Thyroid gland (tissue), 4 donors: ENCODE measurements at regions not wholly inside any gene's neighbourhood (a gene's known extent, or its start where the extent isn't known, plus 50 kb on each side); places are given as distances from the start of the nearest gene placed in this dataset.

Experiments used
- DNase-seq, 2 donors: peaks; one replicate each; pipeline ENCODE4 v3.0.0-alpha.2; 2019
- H3K27ac ChIP-seq, 3 donors: fragments of 200-600 bp; sonication (generic); 1 replicate in 2 of 3; 2 replicates in 1 of 3; pipeline ENCODE4 v1.5.1; 2016 to 2019; ENCODE audit warnings: mild to moderate bottlenecking in 1 of 3, moderate library complexity in 1 of 3
- H3K27me3 ChIP-seq: fragments of 200-600 bp; sonication (generic); one replicate; pipeline ENCODE4 v1.5.1; 2019
- H3K36me3 ChIP-seq, 2 donors: fragments of 200-600 bp; sonication (generic); one replicate each; pipeline ENCODE4 v1.5.1; 2016 to 2019
- H3K4me1 ChIP-seq, 2 donors: fragments of 200-600 bp; sonication (generic); one replicate each; pipeline ENCODE4 v1.5.1; 2017 to 2019
- H3K4me3 ChIP-seq, 3 donors: fragments of 200-600 bp; sonication (generic); replicated peaks in 1 of 3; 1 replicate in 2 of 3; 2 replicates in 1 of 3; pipeline ENCODE4 v1.5.1; 2016; ENCODE audit warnings: mild to moderate bottlenecking in 1 of 3
- H3K9me3 ChIP-seq: fragments of 200-600 bp; sonication (generic); one replicate; pipeline ENCODE4 v1.5.1; 2017
- POLR2A ChIP-seq, 2 donors: fragments of 450-650 bp; IDR thresholded peaks; one replicate each; pipeline ENCODE4 v1.6.1; 2017; ENCODE audit warnings: antibody characterized with exemption in 2 of 2, mild to moderate bottlenecking in 2 of 2, moderate library complexity in 1 of 2
- WGBS, 2 donors: methylation state at CpG; one replicate each; pipeline ENCODE4 v1.1.5; 2017; 5-methylcytosine and 5-hydroxymethylcytosine counted together
- intact Hi-C: fragments of 100-400 bp; cut with DNase I; formaldehyde crosslinking; loops from one replicate; pipeline ENCODE4 v1.15.1; 2023
- TF ChIP-seq, protein P1 (sequence below), 6 experiments: fragments of 200-600 bp in 3 of 6; fragments of 450-650 bp in 3 of 6; sonication (generic) in 3 of 6; IDR thresholded peaks; one replicate each; pipeline ENCODE4 v1.5.1; 2016 to 2019; ENCODE audit warnings: antibody characterized with exemption in 6 of 6, mild to moderate bottlenecking in 2 of 6, inconsistent platforms in 1 of 6, moderate library complexity in 1 of 6

DNA sequence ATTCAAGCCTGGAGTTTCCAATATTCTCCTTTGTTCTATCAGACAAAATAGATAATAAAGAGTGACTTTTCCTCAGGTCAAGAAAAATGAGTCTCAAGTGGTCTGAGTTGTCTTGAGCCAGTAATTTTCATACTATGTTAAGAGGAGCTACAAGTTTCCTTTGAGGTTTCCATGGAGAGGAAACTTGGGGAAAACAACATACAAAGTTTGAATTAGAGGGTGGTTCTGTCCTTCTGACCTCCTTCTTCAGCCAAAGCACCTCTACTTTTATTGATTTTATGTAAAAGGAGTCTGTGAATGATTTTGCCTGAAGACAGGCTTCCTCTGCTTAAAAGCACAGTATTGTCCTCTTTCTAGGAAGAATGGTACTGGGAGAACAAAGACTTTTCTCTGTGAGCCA, 497.2 kb upstream of the PKN2 start:
- no peak for DNase-seq
- H3K4me1 ChIP-seq: no peaks in the 10 kb centered on the region
- no peaks in the 10 kb centered on the region for H3K27me3 ChIP-seq
- intact Hi-C loops: no loop called here
- H3K27ac ChIP-seq: no peak overlapping the region
- H3K9me3 ChIP-seq: no peaks in the 10 kb centered on the region
- no peak for TF ChIP-seq POLR2A (IDR thresholded peaks at IDR 0.05)
- TF ChIP-seq, protein P1, sequence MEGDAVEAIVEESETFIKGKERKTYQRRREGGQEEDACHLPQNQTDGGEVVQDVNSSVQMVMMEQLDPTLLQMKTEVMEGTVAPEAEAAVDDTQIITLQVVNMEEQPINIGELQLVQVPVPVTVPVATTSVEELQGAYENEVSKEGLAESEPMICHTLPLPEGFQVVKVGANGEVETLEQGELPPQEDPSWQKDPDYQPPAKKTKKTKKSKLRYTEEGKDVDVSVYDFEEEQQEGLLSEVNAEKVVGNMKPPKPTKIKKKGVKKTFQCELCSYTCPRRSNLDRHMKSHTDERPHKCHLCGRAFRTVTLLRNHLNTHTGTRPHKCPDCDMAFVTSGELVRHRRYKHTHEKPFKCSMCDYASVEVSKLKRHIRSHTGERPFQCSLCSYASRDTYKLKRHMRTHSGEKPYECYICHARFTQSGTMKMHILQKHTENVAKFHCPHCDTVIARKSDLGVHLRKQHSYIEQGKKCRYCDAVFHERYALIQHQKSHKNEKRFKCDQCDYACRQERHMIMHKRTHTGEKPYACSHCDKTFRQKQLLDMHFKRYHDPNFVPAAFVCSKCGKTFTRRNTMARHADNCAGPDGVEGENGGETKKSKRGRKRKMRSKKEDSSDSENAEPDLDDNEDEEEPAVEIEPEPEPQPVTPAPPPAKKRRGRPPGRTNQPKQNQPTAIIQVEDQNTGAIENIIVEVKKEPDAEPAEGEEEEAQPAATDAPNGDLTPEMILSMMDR (IDR thresholded peaks at IDR 0.05): no peak
- H3K36me3 ChIP-seq: no peaks in the 10 kb centered on the region
- H3K4me3 ChIP-seq: no peak overlapping the region

DNA sequence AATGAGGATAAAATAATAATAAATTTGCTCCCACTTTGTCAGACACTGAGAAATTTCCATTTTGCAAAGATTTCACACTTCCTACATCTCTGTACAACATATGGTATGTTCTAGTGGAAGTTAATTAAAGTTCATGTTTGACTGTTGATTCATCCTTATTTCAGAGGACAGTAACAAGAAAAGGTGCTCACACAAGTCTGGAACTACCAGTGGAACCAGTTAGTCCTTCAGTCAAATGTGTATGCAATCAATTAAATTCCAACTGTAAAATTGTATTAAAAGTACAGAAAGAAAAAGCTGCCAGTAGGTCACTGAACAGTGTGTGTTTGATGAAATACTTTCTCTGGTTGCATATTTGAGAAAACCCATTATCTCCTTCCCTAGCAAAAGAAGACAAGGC, 496.0 kb upstream of the PKN2 start:
- no peaks in the 10 kb centered on the region for H3K36me3 ChIP-seq
- H3K9me3 ChIP-seq: no peaks in the 10 kb centered on the region
- H3K4me3 ChIP-seq: no peak overlapping the region
- no peaks in the 10 kb centered on the region for H3K4me1 ChIP-seq
- no peak for DNase-seq
- H3K27ac ChIP-seq: no peak overlapping the region
- no peak for TF ChIP-seq POLR2A (IDR thresholded peaks at IDR 0.05)
- TF ChIP-seq, protein P1 (IDR thresholded peaks at IDR 0.05): no peak
- intact Hi-C loops: no loop called here
- no peaks in the 10 kb centered on the region for H3K27me3 ChIP-seq

DNA sequence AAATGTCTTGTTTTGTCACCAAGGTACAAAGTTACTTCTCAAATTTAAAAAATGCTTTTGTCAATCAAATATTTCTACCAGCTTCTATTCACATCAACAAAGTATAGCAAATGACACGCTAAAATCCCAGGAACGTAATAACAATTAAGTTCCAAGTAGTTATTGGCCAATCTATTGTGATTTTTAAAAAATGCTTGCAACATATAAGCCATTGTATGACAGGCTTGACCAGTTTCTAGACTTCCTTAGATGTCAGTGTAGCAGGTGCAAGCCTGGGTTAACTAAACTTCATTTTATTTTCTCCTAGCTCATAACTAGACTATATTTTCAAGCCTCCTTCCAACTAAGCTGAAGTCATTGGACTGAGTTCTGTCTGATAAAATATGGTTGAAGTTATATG, 494.5 kb upstream of the PKN2 start:
- H3K9me3 ChIP-seq: no peaks in the 10 kb centered on the region
- WGBS, 2 donors: 72 to 77% methylated on average over 2 of the region's 2 CpGs
- intact Hi-C loops: no loop called here
- DNase-seq: no peak
- TF ChIP-seq, protein P1 (IDR thresholded peaks at IDR 0.05): no peak
- TF ChIP-seq POLR2A (IDR thresholded peaks at IDR 0.05): no peak
- H3K36me3 ChIP-seq: no peaks in the 10 kb centered on the region
- no peaks in the 10 kb centered on the region for H3K4me1 ChIP-seq
- no peak overlapping the region for H3K4me3 ChIP-seq
- no peaks in the 10 kb centered on the region for H3K27me3 ChIP-seq
- H3K27ac ChIP-seq: no peak overlapping the region

DNA sequence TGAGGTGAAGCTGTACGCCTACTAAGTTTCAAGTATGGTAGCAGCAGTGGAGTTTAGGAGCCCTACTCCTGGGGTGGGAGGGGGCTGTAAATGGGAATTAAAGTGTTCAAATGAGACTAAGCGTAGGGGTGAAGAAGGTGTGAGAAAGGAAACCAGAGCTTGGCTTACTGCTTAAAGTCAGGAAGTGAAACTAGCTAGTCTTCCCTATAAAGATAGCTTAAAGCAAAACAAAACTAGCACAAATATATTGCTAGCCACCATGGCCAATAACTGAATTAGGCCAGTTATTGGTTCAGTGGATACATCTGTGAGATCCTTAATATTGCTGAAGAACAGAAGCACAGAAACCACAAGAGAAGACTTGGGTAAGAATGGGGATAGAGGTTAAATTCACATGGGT, 492.2 kb upstream of the PKN2 start:
- WGBS, 2 donors: 88 to 92% methylated on average over 2 of the region's 2 CpGs
- TF ChIP-seq POLR2A (IDR thresholded peaks at IDR 0.05): no peak
- TF ChIP-seq, protein P1 (IDR thresholded peaks at IDR 0.05): no peak
- Histone ChIP-seq H3K9me3 (no peaks in the 10 kb centered on the region), H3K4me3 (no peak overlapping the region), H3K36me3 (no peaks in the 10 kb centered on the region), H3K4me1 (no peaks in the 10 kb centered on the region), H3K27ac (no peak overlapping the region), H3K27me3 (no peaks in the 10 kb centered on the region)
- intact Hi-C loops: no loop called here
- no peak for DNase-seq

DNA sequence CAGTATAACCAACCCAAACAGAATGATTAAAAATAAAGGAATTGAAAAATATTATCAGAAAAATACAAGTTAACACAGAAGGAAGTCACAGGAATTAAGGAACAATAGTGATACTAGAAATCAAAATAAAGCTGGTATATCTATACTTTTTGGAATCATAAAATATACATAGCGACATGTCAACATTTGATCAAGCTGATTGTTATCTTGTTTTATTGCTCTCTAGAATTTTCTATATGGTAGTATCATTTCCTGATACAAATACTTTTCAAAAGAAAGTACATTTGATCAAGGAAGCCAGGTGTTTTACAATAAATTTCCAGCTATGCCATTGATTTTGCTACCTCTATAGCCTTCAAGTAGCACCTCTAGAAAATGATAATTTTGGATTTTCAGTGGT, 489.5 kb upstream of the PKN2 start:
- TF ChIP-seq, protein P1 (IDR thresholded peaks at IDR 0.05): no peak
- no peak for TF ChIP-seq POLR2A (IDR thresholded peaks at IDR 0.05)
- Histone ChIP-seq H3K36me3 (no peaks in the 10 kb centered on the region), H3K27ac (no peak overlapping the region), H3K27me3 (no peaks in the 10 kb centered on the region), H3K9me3 (no peaks in the 10 kb centered on the region), H3K4me3 (no peak overlapping the region), H3K4me1 (no peaks in the 10 kb centered on the region)
- WGBS, 2 donors: 93 to 100% methylated on average over 1 of the region's 1 CpG
- DNase-seq: no peak
- intact Hi-C loops: no loop called here
